ENCODE measurements at regions not wholly inside any gene's neighbourhood (a gene's known extent, or its start where the extent isn't known, plus 50 kb on each side); places are given as distances from the start of the nearest gene placed in this dataset.

DNA sequence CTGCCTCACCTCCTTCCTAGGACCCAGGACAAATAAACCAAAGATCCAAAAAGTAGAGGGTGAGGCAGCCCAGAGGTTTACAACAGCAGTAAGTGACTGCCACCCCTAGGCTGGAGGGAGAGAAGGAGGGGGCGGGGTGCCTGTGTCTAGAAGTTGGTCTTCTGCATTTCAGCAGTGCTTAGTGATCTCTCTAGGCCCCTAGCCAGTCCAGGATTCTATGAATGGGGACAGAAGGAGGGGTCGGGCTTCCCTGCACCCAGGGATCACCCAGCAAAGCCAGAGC lies 62.8 kb upstream of the KDM7A start:
- DNase-seq, result no peak

DNA sequence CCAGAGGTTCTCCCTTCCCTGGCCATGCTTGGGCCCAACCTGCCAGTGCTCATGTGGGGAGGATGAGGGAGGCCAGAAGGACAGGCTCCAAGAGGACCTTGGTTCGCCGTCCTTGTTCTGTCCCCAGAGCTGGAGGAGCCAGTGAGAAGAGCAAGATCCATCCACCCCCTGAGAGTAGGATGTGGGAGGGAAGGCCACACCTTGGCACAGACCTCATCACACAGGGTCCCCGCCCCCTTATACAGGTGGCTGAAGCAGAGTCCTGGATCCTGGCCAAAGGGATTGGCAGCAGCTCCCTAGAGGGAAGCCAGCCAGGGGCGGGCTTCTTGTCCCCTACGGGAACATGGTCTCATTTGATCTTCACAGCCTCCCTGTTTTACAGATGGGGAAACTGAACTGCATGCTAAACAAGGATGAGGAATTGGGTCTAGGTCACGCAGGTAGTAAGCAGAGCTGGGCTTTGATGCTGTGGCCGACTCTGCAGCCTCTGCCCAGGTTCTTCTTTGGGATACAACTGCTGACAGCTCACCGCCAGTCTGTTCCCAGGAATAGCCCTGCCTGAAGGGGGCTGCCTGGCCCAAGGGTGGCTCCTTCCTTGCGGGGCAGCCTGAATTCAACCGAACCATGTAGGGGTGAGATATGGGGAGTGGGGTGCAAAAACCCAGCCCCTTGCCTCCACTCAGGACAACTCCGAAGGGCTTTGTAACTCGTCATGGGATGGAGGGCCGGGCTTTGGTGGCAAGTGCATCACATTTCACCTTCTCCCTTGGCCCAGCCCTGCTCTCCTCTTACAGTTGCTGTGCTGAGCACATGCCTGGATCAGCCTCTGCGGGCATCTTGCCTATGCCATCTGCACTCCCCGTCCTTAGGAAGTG lies 62.2 kb upstream of the KDM7A start:
- no peak for DNase-seq

DNA sequence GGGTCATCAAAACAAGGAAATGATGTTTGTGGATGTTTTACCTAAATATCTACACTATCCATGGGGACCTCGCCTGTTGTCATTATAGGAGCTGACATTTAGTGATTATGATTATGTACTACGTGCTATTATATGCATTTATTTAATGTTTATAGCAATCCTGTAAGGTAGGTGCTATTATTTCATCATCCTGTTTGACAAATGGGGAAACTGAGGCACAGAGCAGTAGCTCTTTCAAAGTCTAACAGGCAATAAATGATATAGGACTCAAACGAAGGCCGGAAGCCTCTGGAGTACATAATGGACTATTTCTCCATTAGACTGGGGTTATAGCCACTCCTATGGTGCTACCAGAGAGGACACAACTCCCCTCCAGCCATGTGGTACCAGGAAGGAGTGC lies 60.6 kb upstream of the KDM7A start:
- no peak for DNase-seq

DNA sequence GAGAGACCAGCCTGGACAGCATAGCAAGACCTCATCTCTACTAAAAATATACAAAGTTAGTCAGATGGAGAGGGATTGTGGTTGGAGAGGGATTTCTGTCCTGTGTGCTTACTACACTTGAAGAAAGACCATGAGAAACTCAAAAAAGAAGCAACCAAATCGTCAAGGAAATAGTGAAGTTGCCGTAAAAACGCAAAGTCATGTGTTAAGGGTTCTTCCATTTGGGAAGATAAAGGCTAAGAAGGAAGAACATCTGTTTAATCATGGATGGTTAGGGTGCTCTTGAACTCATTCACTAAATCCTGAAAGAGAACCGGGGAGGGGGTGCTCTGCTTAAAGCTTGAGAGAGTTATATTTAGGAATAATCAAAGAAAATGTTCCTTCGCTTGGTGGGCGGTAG lies 59.8 kb upstream of the KDM7A start:
- DNase-seq, result no peak

DNA sequence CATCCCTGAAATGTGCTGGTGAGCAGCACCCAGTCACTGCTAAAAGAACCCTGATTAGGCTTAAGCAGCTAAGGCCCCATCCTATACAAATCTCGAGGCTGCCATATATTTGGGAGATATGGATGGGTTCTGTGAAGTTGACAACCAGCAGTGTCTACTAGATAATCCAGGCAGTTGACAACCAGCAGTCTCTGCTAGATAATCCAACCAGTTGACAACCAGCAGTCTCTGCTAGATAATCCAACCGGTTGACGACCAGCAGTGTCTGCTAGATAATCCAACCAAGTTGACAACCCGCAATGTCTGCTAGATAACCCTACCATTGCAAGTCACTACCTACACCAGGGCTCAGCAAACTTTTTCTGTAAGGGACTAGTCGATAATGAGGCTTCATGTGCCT lies 58.3 kb upstream of the KDM7A start:
- no peak for DNase-seq

DNA sequence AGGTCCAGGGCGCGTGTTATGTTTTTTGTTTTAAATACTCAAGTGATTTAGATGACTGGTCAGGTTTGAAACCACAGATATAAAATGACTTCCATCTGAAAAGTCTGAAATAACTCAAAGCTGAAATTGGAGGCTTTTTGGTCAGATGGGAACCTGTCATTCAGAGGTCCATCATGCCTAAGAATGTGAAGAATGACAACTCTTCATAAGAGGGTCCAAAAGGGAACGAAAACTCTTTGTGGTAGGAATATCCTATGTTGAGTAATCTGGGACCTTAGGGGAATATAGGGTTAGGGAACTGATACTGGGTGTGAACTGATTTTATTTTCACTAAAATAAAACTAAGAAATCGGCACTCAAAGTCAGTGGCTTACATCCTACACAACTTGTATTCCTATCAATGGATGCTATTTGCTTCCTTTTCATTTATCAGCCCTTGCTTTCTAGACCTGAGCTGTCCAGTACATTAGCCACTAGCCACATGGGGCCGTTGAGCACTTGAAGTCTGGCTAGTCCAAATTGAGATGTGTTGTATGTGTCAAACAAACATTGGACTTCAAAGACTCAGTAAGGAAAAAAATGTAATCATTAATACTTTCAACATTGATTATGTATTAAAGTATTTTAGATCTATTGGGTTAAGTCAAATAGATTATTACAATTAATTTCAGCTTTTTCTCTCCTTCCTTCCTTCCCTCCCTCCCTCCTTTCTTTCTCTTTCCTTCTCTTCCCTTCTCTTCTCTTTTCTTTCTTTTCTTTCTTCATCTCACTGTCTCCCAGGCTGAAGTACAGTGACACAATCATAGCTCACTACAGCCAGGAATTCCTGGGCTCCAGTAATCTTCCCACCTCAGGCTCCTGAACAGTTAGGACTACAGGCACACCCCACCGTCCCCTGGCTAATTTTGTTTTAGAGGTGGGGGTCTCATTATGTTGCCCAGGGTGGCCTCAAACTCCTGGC lies 56.5 kb upstream of the KDM7A start:
- no peak for DNase-seq

DNA sequence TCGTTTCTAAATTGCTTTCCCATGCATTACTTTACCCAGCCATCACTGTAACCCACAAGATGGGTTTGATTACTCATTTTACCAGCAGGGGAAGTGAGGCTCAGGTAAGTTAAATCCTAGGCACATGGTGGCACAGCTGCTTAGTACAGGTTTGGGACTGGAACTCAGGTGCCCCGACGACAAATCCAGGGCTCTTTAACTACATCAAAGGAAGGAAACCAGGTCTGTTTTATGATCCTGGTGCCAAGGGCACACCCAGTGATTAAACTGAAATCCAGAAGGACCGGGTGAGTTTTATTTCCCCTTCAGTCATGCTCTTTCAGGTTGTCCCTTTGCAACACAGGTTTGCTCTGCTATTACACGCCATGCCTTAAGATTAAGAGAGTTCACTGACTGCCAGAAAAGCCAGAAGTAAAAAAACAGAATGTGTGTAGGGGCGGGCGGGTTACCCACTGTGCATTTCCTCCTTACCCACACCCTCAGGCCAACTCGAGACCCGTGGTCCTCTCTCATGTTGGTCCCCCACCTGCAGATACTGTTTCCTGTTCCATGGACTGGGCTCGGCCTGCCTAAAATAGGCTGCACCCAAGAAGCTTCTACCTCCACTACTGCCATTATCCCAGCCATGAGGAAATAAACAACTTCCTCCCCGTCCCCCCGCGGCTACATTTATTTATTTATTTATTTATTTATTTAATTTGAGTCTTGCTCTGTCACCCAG lies 55.1 kb upstream of the KDM7A start:
- no peak for DNase-seq

DNA sequence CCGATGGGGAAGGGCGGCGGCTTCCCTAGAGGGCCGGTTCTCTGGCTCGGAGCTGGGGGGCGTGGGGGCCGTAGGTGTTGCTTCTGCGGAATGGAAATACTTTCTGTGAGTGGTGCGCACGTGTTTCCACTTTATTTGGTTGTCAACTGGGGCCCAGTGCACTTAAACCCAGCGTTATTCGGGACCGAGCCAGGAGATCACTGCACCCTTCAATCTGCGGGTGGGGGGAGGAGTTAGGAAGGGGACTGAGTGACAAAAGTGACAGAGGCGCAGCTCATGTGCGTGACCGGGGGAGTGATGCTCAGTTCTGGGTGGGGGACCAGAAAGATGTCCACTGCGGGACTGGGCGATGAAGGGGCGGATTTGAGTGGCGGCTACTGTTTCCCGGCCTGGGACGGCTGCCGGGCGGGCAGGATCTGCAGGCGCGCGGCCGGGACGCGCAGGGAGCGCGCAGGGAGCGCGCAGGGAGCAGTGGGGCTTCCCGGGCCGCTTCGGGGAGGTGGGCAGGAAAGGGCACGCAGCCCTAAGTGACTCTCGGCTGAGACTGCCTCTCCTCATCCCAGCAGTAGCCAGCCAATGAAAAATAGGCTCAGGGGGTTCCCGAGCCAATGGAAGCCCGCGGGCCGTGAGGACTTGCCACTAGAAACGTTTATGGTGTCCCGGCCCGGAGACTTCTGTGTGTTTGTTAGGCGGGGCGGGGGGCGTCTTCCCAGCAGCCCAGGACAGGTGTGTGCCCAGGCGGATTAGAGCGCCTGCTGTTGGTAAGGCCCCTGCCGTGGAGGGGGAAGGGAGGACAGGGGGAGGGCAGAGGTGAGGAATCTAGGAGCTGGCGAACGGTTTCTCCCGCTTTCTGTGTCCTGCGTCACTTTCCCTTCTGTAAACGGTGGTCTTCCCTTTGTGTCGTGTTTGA lies 54.3 kb upstream of the KDM7A start:
- DNase-seq, result peak; percentile 53

DNA sequence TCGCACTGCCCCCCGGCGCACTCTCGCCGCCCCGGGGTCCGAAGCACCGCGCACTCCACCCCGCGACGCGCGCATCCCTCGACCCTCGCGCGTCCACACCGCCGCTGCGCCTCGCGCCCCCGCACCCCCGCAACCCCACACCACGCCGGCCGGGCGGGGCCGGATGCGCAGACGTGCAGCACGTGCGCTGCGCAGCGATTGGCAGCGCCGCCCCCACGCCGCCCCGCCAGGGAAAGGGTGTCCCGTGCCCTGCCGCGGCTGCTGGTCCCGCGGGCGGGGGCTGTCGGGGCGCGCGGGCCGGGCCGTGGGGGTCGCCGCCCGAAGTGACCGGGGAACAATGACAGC lies 53.7 kb upstream of the KDM7A start:
- DNase-seq, result peak; percentile 78

DNA sequence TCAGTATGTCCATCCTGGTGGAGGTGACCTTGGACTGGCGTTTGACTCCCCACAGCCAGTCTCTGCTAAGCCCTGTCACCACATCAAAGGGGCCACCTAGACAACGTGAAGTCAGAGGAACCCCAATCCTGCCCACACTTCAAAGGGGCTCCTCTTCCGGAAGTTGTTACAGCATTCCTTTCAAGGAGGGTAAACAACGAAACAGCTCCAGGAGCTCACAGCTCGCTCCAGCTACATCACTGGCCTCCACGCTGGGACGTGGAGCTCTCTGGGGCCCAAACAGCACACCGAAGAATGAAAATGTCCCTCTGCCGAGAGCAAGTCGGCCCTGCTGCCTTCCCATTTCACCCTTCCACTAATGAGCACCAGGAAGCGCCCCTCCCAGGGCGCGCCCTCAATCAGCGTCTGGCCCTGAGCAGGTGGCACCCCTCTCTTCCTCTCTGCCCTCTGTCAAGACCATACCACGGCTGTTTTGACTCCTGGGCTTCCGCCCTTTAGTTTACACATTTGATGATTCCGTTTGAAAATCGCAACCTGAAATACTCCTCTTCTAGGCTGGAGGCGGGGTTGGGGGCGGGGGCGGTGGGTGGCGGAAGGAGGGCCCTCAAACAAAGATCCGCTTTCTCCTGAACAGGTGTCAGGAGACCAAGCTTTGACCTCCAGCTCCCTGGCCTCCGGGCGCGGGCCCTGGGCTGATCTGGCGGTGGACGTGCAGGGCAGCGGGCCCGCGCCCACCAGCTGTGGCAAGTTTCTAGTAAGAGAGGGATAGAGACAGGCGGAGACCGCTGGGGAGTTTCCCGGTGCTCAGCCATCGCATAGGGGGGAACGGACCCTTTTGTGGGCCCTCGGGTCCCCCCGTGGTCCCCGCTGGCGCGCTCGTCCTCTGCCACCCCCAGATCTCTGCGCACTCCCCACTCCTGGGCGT lies 53.1 kb upstream of the KDM7A start:
- peak; percentile 74 for DNase-seq

DNA sequence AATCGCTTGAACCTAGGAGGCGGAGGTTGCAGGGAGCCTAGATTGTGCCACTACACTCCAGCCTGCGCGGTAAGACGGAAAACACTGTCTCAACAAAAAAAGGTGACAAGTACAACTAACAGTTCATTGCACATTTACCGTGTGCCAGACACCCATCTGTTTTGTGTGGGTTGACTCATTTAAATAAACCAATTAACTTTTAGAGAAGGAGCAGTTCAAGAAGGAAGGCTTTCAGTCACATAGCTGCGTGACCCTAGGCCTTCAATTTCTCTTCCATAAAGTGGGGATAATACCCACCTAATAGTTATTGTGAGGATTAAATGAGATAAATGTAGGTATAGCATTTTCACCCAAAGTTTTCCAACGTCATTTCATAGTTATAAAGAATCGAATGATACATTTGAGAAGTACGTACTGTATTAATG lies 52.3 kb upstream of the KDM7A start:
- peak; percentile 19 for DNase-seq

Data from activated gamma-delta T cell treated with Interleukin-2 at 50 U/mL for 16 hours (primary cell).